ENCODE measurements at regions not wholly inside any gene's neighbourhood (a gene's known extent, or its start where the extent isn't known, plus 50 kb on each side); places are given as distances from the start of the nearest gene placed in this dataset.

DNA sequence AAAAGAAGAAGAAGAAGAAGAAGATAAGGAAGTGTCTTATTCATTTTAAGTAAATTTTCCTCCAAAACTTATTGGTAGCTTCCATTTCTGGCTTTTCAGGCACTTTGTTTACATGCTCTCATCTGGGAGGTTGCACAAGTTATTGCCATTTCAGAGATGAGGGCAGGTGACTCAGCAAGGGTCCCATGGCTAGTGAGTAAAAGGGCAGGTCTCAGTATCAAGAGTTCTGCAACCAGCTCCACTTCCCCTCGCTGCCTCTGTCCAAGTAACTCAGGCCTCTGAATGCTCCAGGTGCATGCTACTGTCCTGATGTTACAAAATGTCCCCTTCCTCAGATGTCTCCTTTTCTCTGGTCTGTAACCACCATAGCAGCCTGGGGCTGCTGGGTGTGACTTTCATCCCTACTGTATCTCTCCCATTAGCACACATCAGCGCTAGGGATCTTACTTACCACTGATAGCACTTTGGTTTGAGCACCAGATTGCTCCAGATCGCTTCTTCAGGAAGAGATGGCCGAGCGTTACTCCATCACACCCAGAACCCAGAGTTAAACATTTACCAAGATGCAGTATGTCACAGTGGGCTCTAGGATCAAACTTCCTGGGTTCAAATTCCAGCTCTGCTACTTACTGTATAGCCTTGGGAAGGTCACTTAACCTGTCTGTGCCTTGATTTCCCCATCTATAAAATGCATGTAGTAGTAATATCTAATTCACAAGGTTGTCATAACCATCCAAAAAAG is 57.4 kb upstream of the LAPTM4A start:
- DNase-seq = no peak

DNA sequence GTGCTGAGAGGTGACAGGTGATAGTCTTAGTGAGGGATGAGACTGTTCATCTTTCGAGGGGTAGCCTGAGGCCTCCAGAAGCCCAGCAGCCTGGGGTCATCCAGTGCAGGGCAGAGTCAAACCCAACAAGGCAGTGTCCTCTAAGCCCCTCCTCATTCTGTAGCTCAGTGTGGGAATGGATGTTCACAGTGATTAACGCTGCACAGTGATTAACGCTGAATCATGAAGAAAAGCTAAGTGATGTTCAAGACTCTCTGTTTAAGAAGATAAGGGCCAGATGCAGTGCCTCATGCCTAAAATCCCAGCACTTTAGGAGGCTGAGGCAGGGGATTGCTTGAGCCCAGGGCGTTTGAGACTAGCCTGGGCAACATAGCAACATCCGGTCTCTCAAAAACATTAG is 56.3 kb upstream of the LAPTM4A start:
- DNase-seq = no peak

DNA sequence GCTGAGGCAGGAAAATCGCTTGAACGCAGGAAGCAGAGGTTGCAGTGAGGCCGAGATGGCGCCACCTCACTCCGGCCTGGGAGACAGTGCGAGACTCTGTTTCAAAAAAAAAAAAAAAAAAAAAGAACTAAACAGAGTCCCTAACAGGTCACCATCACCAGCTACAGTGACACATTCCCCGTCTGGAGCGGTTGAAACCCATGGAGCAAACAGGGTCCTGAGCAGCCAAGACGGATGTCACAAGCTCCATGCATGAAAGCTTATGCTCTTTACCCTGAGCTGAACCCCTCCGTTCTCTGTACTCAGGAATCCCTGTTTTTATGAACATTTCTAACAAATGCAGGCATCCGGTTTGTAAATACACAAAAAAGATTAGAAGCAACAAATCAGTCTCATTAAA is 55.9 kb upstream of the LAPTM4A start:
- DNase-seq = no peak

DNA sequence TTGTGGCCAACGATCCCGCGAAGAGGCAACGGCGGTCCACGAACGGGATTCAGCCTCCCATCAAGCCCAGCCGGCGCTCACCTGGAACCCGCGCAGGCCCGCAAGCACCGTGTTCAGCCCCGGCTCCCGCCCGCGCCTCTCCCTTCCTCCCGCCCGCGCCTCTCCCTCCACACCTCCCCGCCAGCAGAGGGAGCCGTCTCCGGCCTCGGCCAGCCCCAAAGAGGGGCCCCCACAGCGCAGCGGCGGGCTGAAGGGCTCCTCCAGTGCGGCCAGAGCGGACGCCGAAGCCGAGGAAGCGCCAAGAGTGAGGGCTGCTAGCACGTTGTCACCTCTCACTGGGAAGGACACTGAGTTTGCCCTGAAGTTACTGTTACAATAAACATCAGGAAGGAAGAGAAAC is 55.3 kb upstream of the LAPTM4A start:
- DNase-seq = peak; percentile 15

DNA sequence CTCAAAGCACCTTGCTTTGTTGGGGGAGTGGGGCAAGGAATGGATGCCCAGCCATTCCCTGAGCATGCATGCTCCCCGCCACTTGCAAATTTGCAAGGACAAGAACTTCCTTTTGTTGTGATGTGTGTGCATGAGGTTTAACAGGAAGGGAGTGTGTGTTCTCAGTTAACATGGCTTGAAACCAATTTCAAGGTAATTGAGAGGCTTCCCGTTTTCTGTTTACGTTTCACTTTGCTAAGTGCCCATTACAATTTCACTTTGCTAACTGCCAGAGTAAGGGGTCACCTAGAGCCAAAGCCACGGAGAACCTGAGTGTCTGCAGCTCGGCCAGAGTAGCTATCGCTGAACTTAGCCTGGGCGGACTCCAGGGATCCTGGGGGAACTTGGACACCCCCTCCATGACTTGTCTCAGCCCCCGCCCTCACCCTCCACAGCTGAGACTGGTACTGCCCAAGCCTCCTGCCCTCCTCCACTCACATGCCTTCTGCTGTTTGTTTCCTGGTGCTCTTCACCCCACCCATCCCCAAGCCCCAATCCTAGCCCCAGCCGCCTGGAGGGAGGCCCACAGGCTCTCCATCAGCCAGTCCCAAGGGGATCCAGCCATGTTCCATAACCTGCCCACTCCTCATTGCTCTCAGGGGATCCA is 53.6 kb upstream of the LAPTM4A start:
- DNase-seq = no peak

DNA sequence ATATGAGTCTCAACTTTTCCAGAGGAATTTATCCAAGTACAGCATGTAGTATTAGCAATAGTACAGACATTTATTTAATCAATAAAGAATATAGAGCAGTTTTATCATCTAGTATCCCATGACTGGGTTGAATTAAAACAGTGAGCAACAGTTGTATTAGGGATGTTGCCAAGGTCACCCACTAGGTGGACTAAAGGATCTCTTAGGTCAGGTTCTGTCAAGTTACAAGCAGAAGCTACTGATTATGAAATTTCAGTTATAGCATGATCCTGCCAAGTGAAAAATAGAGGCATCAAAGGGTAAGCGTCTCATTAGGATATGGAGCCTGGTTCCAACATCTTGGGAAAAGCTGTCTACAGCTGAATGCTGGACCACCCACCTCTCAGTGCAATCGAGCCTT is 52.1 kb upstream of the LAPTM4A start:
- no peak for DNase-seq

Measured in CD4-positive, alpha-beta T cell treated with Interleukin-6 for 4 hours (primary cell).